IMR-90 (cell line): ENCODE measurements at regions not wholly inside any gene's neighbourhood (a gene's known extent, or its start where the extent isn't known, plus 50 kb on each side); places are given as distances from the start of the nearest gene placed in this dataset.

ENCODE experiments used
- ATAC-seq: fragments of 200-7000 bp; cut with Tn5 transposase; 2 replicates; pipeline ENCODE4 v1.9.1; 2020; ENCODE audit warnings: low read depth, mild to moderate bottlenecking, moderate library complexity
- BruUV-seq: library from RNA; stranded (reverse); fragments of 400-500 nt; replicated peaks from 2 replicates; lab custom pipeline; 2021; lab: Mats Ljungman, UMichigan
- CTCF ChIA-PET: fragments of 300-600 bp; formaldehyde crosslinking; extraction: SDS; loops from one replicate; lab custom pipeline; 2021; ENCODE audit warnings: antibody characterized with exemption; lab: Yijun Ruan, JAX
- POLR2A ChIA-PET: fragments of 300-600 bp; sonication (Branson Sonifier 250); formaldehyde crosslinking; loops from one replicate; lab custom pipeline; 2022; ENCODE audit warnings: antibody characterized with exemption; ENCODE audit not compliant: unreplicated experiment; lab: Charles Lee
- DNase-seq: peaks from one replicate; pipeline ENCODE4 v3.0.0; 2013
- H2AFZ ChIP-seq: replicated peaks from 2 replicates; pipeline ENCODE3; 2013; ENCODE audit warnings: low read length, mild to moderate bottlenecking; ENCODE audit not compliant: poor library complexity
- H2AK5ac ChIP-seq: 2 replicates; pipeline ENCODE4 v1.6.1; 2013; ENCODE audit warnings: low read depth, low read length, inconsistent platforms
- H2AK9ac ChIP-seq: replicated peaks from 2 replicates; pipeline ENCODE3; 2013; ENCODE audit warnings: mild to moderate bottlenecking, low read depth, low read length, moderate library complexity; ENCODE audit not compliant: poor library complexity
- H2BK120ac ChIP-seq: 2 replicates; pipeline ENCODE4 v1.6.1; 2013; ENCODE audit warnings: low read depth, low read length, inconsistent platforms
- H2BK15ac ChIP-seq: 3 replicates; pipeline ENCODE4 v1.6.1; 2013; ENCODE audit warnings: low read depth, low read length, inconsistent platforms
- H2BK20ac ChIP-seq: 2 replicates; pipeline ENCODE4 v1.6.1; 2013; ENCODE audit warnings: low read depth, mild to moderate bottlenecking, inconsistent platforms, low read length, moderate library complexity
- H2BK5ac ChIP-seq: 2 replicates; pipeline ENCODE4 v1.6.1; 2013; ENCODE audit warnings: mild to moderate bottlenecking, low read depth, low read length, inconsistent platforms; ENCODE audit not compliant: poor library complexity, severe bottlenecking
- H3K14ac ChIP-seq: replicated peaks from 2 replicates; pipeline ENCODE4 v1.6.1; 2013; ENCODE audit warnings: low read depth, low read length, inconsistent platforms
- H3K18ac ChIP-seq: 2 replicates; pipeline ENCODE4 v1.6.1; 2013; ENCODE audit warnings: low read depth, low read length, control low read depth
- H3K23ac ChIP-seq: 2 replicates; pipeline ENCODE4 v1.6.1; 2013; ENCODE audit warnings: low read depth, low read length, inconsistent platforms
- H3K27ac ChIP-seq: 2 replicates; pipeline ENCODE4 v1.5.1; 2013; ENCODE audit warnings: mild to moderate bottlenecking, control low read depth, low read length; ENCODE audit not compliant: insufficient read depth
- H3K27me3 ChIP-seq: 2 replicates; pipeline ENCODE4 v1.6.1; 2013; ENCODE audit warnings: low read length; ENCODE audit not compliant: control insufficient read depth, insufficient read depth
- H3K36me3 ChIP-seq: 2 replicates; pipeline ENCODE4 v1.6.1; 2013; ENCODE audit warnings: low read length, mixed read lengths; ENCODE audit not compliant: control insufficient read depth, insufficient read depth
- H3K4ac ChIP-seq: 2 replicates; pipeline ENCODE4 v1.6.1; 2013; ENCODE audit warnings: low read depth, low read length, inconsistent platforms
- H3K4me1 ChIP-seq: 2 replicates; pipeline ENCODE4 v1.6.1; 2013; ENCODE audit warnings: low read length, mixed read lengths; ENCODE audit not compliant: control insufficient read depth, insufficient read depth
- H3K4me2 ChIP-seq: 2 replicates; pipeline ENCODE4 v1.6.1; 2013; ENCODE audit warnings: low read depth, mild to moderate bottlenecking, control low read depth, low read length, moderate library complexity
- H3K4me3 ChIP-seq: 2 replicates; pipeline ENCODE4 v1.5.1; 2013; ENCODE audit warnings: low read depth, mild to moderate bottlenecking, control low read depth, low read length, moderate library complexity; ENCODE audit not compliant: insufficient read depth
- H3K56ac ChIP-seq: 2 replicates; pipeline ENCODE4 v1.6.1; 2013; ENCODE audit warnings: low read length, inconsistent platforms; ENCODE audit not compliant: insufficient read depth; ENCODE audit errors: extremely low read depth
- H3K79me1 ChIP-seq, 2 experiments: 2 replicates each; pipeline ENCODE4 v1.6.1; 2013; ENCODE audit warnings: low read length in 2 of 2, inconsistent platforms in 1 of 2, low read depth in 1 of 2
- H3K9ac ChIP-seq: 2 replicates; pipeline ENCODE4 v1.6.1; 2013; ENCODE audit warnings: low read depth, low read length, control low read depth
- H3K9me1 ChIP-seq: 2 replicates; pipeline ENCODE4 v1.6.1; 2013; ENCODE audit warnings: low read length, inconsistent platforms; ENCODE audit not compliant: insufficient read depth
- H3K9me3 ChIP-seq: 2 replicates; pipeline ENCODE4 v1.6.1; 2013; ENCODE audit warnings: low read length; ENCODE audit not compliant: control insufficient read depth, insufficient read depth
- H4K20me1 ChIP-seq: 2 replicates; pipeline ENCODE4 v1.6.1; 2013; ENCODE audit warnings: low read length, inconsistent platforms; ENCODE audit not compliant: insufficient read depth
- H4K5ac ChIP-seq: 2 replicates; pipeline ENCODE4 v1.6.1; 2013; ENCODE audit warnings: mild to moderate bottlenecking, low read depth, low read length, control low read depth
- H4K8ac ChIP-seq, 2 experiments: 2 replicates each; pipeline ENCODE4 v1.6.1; 2013; ENCODE audit warnings: low read depth in 2 of 2, low read length in 2 of 2, control low read depth in 1 of 2, inconsistent platforms in 1 of 2
- H4K91ac ChIP-seq: 2 replicates; pipeline ENCODE4 v1.6.1; 2013; ENCODE audit warnings: low read depth, low read length, inconsistent platforms; ENCODE audit not compliant: insufficient read depth
- BHLHE40 ChIP-seq: fragments of 150-350 bp; IDR thresholded peaks from 2 replicates; pipeline ENCODE4 v1.6.1; 2016; ENCODE audit warnings: mild to moderate bottlenecking, low read depth, low read length
- CEBPB ChIP-seq: IDR thresholded peaks from 2 replicates; pipeline ENCODE4 v1.6.1; 2012; ENCODE audit warnings: low read depth, low read length, improper control_type of control experiment
- CHD1 ChIP-seq: IDR thresholded peaks from 2 replicates; pipeline ENCODE4 v1.6.1; 2012; ENCODE audit warnings: low read depth, low read length, improper control_type of control experiment
- CTCF ChIP-seq: conservative IDR thresholded peaks from 2 replicates; pipeline ENCODE4 v1.5.1; 2012; ENCODE audit warnings: mild to moderate bottlenecking, low read depth, low read length, improper control_type of control experiment
- FOS ChIP-seq: fragments of 150-350 bp; IDR thresholded peaks from 2 replicates; pipeline ENCODE4 v1.6.1; 2016; ENCODE audit warnings: low read depth, low read length
- MAFK ChIP-seq: IDR thresholded peaks from 2 replicates; pipeline ENCODE4 v1.6.1; 2012; ENCODE audit warnings: low read depth, low read length, improper control_type of control experiment
- MAZ ChIP-seq: IDR thresholded peaks from 2 replicates; pipeline ENCODE4 v1.6.1; 2012; ENCODE audit warnings: low read depth, mild to moderate bottlenecking, low read length, improper control_type of control experiment, moderate library complexity, borderline replicate concordance
- MXI1 ChIP-seq: IDR thresholded peaks from 2 replicates; pipeline ENCODE4 v1.6.1; 2012; ENCODE audit warnings: low read depth, mild to moderate bottlenecking, low read length, moderate library complexity, borderline replicate concordance
- NFE2L2 ChIP-seq: fragments of 150-350 bp; IDR thresholded peaks from 2 replicates; pipeline ENCODE4 v1.6.1; 2016; ENCODE audit warnings: low read depth, mild to moderate bottlenecking, low read length
- POLR2A ChIP-seq: IDR thresholded peaks from 2 replicates; pipeline ENCODE4 v1.6.1; 2012; ENCODE audit warnings: mild to moderate bottlenecking, low read depth, low read length
- RAD21 ChIP-seq: IDR thresholded peaks from 2 replicates; pipeline ENCODE4 v1.6.1; 2012; ENCODE audit warnings: low read length, improper control_type of control experiment
- RCOR1 ChIP-seq: IDR thresholded peaks from 2 replicates; pipeline ENCODE4 v1.6.1; 2012; ENCODE audit warnings: mild to moderate bottlenecking, low read length, improper control_type of control experiment; ENCODE audit not compliant: insufficient replicate concordance
- RFX5 ChIP-seq: IDR thresholded peaks from 2 replicates; pipeline ENCODE4 v1.8.0; 2012; ENCODE audit warnings: low read depth, mild to moderate bottlenecking, low read length, moderate library complexity
- SMC3 ChIP-seq: fragments of 150-350 bp; IDR thresholded peaks from 2 replicates; pipeline ENCODE4 v1.6.1; 2016; ENCODE audit warnings: low read depth, mild to moderate bottlenecking, antibody characterized with exemption, low read length, moderate library complexity
- USF2 ChIP-seq: fragments of 150-350 bp; IDR thresholded peaks from 2 replicates; pipeline ENCODE4 v1.6.1; 2017; ENCODE audit warnings: mild to moderate bottlenecking, antibody characterized with exemption, low read length, low read depth
- WGBS, 2 experiments: methylation state at CpG; one replicate each; pipeline versions ENCODE4 v1.1.5 to v1.1.7; 2013; ENCODE audit warnings: missing lambda C conversion rate in 2 of 2; ENCODE audit not compliant: insufficient read length in 1 of 2; ENCODE audit errors: extremely low coverage in 2 of 2; 5-methylcytosine and 5-hydroxymethylcytosine counted together
- dilution Hi-C: fragments of 300-500 bp; cut with HindIII; formaldehyde crosslinking; loops from one replicate; pipeline ENCODE4 v1.14.3; 2018; ENCODE audit warnings: low sequenced_read_pairs; ENCODE audit not compliant: unreplicated experiment
- in situ Hi-C: fragments of 300-500 bp; cut with MboI; formaldehyde crosslinking; loops from 3 replicates; pipeline ENCODE4 v1.14.3; 2019; ENCODE audit warnings: low sequenced_read_pairs, inconsistent platforms, mixed read lengths
- intact Hi-C: fragments of 100-400 bp; cut with micrococcal nuclease; formaldehyde crosslinking; loops from 2 replicates; pipeline ENCODE4 v1.10.0; 2022
- TF ChIP-seq, protein P1 (sequence below): fragments of 150-350 bp; IDR thresholded peaks from 2 replicates; pipeline ENCODE4 v1.6.1; 2016; ENCODE audit warnings: low read depth, mild to moderate bottlenecking, low read length, moderate library complexity, borderline replicate concordance

DNA sequence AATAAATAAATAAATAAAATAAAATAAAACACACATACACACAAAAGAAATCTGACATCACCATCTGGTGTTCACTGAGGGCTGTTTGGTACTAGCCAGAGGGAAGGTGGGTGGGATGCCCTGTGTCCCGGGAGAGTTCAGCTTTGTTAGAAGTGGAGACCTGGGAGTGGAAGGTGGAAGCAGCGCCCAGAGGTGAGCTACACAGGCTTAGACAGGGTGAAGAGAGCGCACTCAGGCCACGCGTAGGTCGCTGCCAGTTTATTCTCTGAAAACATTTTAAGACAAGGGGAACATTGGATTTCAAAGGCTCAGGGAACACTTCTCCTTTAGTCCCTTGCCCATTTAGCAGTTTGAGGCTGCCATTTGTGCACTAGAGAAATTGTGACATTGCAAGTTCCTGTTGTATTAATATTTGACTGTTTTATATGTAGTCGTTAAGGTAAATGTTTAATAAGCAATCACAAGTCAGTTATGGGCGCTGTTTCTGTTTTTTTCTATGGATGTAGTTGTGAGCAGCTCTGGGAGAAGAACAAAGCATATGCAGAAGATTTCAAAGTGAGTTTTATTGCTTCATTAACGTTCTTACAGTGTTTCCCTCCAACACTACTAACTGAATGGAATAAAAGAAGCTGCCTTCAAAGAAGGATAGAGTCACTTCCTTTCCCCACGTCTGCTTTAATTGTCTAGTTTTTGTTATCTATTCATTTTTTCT, 405.5 kb upstream of the NR3C2 start:
- intact Hi-C loops (no loop called here), in situ Hi-C loops (no loop called here), dilution Hi-C loops (no loop called here)
- Histone ChIP-seq H3K4me1 (peaks cover 2% of the 10 kb centered on the region), H2AFZ (peak overlapping the region; percentile 19), H2BK20ac (no peak overlapping the region), H3K14ac (no peak overlapping the region), H3K36me3 (no peaks in the 10 kb centered on the region), H2AK5ac (no peak overlapping the region), H3K18ac (no peak overlapping the region), H4K20me1 (no peaks in the 10 kb centered on the region), H3K56ac (no peak overlapping the region), H3K4me3 (no peak overlapping the region), H3K4me2 (no peak overlapping the region), H3K9me1 (no peaks in the 10 kb centered on the region), H4K5ac (no peak overlapping the region), H2BK15ac (no peak overlapping the region), H3K27me3 (no peaks in the 10 kb centered on the region), H3K4ac (no peak overlapping the region), H2BK120ac (no peak overlapping the region), H3K23ac (no peak overlapping the region), H2BK5ac (no peak overlapping the region), H4K8ac (no peak overlapping the region), H3K9me3 (no peaks in the 10 kb centered on the region), H3K79me1 (no peaks in the 10 kb centered on the region), H2AK9ac (no peak overlapping the region), H4K91ac (no peak overlapping the region), H3K27ac (no peak overlapping the region), H3K9ac (no peak overlapping the region)
- WGBS, 2 experiments, result 94% methylated on average over 5 of the region's 10 CpGs; no CpG with 5 or more reads in 1 of the 2 experiments
- ChIA-PET CTCF (interaction anchor here (0.6 kb wide), 1 partner anchor 983 kb away, joined by 3 read pairs; no protein-coding TSS in a partner anchor), POLR2A (no interaction called here)
- ATAC-seq (no peak), DNase-seq (no peak)
- TF ChIP-seq MAZ (no peak), RCOR1 (no peak), CHD1 (no peak), BHLHE40 (no peak), USF2 (no peak), MXI1 (no peak), MAFK (no peak), SMC3 (no peak), POLR2A (no peak), RAD21 (no peak), FOS (no peak), CTCF (no peak), RFX5 (no peak), NFE2L2 (no peak), CEBPB (no peak)
- TF ChIP-seq, protein P1, sequence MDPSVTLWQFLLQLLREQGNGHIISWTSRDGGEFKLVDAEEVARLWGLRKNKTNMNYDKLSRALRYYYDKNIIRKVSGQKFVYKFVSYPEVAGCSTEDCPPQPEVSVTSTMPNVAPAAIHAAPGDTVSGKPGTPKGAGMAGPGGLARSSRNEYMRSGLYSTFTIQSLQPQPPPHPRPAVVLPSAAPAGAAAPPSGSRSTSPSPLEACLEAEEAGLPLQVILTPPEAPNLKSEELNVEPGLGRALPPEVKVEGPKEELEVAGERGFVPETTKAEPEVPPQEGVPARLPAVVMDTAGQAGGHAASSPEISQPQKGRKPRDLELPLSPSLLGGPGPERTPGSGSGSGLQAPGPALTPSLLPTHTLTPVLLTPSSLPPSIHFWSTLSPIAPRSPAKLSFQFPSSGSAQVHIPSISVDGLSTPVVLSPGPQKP, result no peak
- BruUV-seq, result no TSS peak
